ENCODE measurements at regions not wholly inside any gene's neighbourhood (a gene's known extent, or its start where the extent isn't known, plus 50 kb on each side); places are given as distances from the start of the nearest gene placed in this dataset.

- no peak for TF ChIP-seq E2F4 (CRISPR knock-in tag; IDR thresholded peaks at IDR 0.05; ENCODE audit: borderline replicate concordance, low read depth)
- TF ChIP-seq ATF3 (CRISPR knock-in tag; conservative IDR thresholded peaks at IDR 0.05), result no peak
- TF ChIP-seq STAT6 (CRISPR knock-in tag; conservative IDR thresholded peaks at IDR 0.05; ENCODE audit: low read depth), result no peak
- TF ChIP-seq ATF6 (CRISPR knock-in tag; IDR thresholded peaks at IDR 0.05), result no peak
- no peak; the same call in 1 of the 2 replicates for TF ChIP-seq ZBTB21 (CRISPR knock-in tag; IDR thresholded peaks at IDR 0.05; ENCODE audit: borderline replicate concordance)
- TF ChIP-seq NR3C1 (CRISPR knock-in tag; conservative IDR thresholded peaks at IDR 0.05; ENCODE audit: low read depth), result 0 out of 2 replicates have a peak, but pooled peaks have one; percentile 31
- peak; percentile 94 for TF ChIP-seq FOXP4 (CRISPR knock-in tag; IDR thresholded peaks at IDR 0.05)
- no peak for TF ChIP-seq ZNF396 (CRISPR knock-in tag; IDR thresholded peaks at IDR 0.05; ENCODE audit: borderline replicate concordance)
- TF ChIP-seq E2F5 (CRISPR knock-in tag; IDR thresholded peaks at IDR 0.05), result 0 out of 2 replicates have a peak, but pooled peaks have one; percentile 45
- TF ChIP-seq MAX (CRISPR knock-in tag; IDR thresholded peaks at IDR 0.05), result peak; percentile 90
These were observed 197.7 kb upstream of the POU3F1 start (continued) for GRCh38 chr1:38244218-38244845.

- Mint-ChIP-seq H3K36me3 (no peaks in the 10 kb centered on the region), H3K4me3 (no peak overlapping the region; the same call in 1 of the 2 replicates), H3K9me3 (no peaks in the 10 kb centered on the region), H3K27ac (no peak overlapping the region), H3K27me3 (ENCODE audit: low read depth) (peaks cover 10% of the 10 kb centered on the region), H3K4me1 (peaks cover 50% of the 10 kb centered on the region)
- ChIA-PET POLR2A (no interaction called here), CTCF (interaction anchor here (1.3 kb wide), 1 partner anchor 27 kb away, joined by 5 read pairs; no protein-coding TSS in a partner anchor)
- DNase-seq (ENCODE audit: low spot score) (peak; percentile 52), ATAC-seq (peak; percentile 43; the same call in 1 of the 2 replicates)
- TF ChIP-seq MAX (CRISPR knock-in tag; IDR thresholded peaks at IDR 0.05), result 0 out of 2 replicates have a peak, but pooled peaks have one; percentile 25
- TF ChIP-seq ZNF532 (CRISPR knock-in tag; IDR thresholded peaks at IDR 0.05; ENCODE audit: borderline replicate concordance), result no peak
- TF ChIP-seq NFYB (CRISPR knock-in tag; conservative IDR thresholded peaks at IDR 0.05; ENCODE audit: low read depth), result no peak
- no peak for TF ChIP-seq AR (CRISPR knock-in tag; IDR thresholded peaks at IDR 0.05)
- TF ChIP-seq CBFB (CRISPR knock-in tag; IDR thresholded peaks at IDR 0.05; ENCODE audit: low read depth), result no peak
- TF ChIP-seq CREM (CRISPR knock-in tag; IDR thresholded peaks at IDR 0.05), result no peak
These were observed 196.5 kb upstream of the POU3F1 start for GRCh38 chr1:38243106-38243505.

Data from WTC11 (cell line).